CD4-positive, alpha-beta T cell treated with Interferon alpha-2 for 1 hour (primary cell): ENCODE measurements at regions not wholly inside any gene's neighbourhood (a gene's known extent, or its start where the extent isn't known, plus 50 kb on each side); places are given as distances from the start of the nearest gene placed in this dataset.
A peak's percentile ranks its signal among the peaks of the same experiment; 100 is the strongest.
"Not testable (repeated sequence)": the region's sequence is repeated elsewhere in the genome, so short reads cannot be mapped to it uniquely, and the experiment has no call there.

Experiments
- DNase-seq, 2 donors: peaks; one replicate each; pipeline ENCODE4 v3.0.0-alpha.2; 2020 to 2022

DNA sequence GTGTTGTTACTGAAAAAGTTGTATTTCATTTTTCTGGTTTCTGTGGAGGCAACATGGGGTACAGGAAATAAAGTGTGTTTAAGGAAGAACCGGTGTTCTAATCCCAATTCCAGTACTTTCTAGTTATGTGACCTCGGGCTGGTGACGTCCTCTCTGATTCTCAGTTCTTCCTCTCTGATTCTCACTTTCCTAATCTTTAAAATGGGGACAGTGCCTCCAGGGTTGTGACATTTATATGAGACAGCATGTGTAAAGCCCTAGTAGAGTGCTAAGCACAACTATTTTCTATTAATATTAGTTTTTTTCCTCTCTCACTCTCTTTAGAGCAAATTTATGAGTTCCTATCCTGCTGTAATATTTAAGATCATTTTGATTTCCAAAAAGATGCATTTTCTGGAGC, 50.9 kb upstream of the PTPDC1 start:
- no peak for DNase-seq

DNA sequence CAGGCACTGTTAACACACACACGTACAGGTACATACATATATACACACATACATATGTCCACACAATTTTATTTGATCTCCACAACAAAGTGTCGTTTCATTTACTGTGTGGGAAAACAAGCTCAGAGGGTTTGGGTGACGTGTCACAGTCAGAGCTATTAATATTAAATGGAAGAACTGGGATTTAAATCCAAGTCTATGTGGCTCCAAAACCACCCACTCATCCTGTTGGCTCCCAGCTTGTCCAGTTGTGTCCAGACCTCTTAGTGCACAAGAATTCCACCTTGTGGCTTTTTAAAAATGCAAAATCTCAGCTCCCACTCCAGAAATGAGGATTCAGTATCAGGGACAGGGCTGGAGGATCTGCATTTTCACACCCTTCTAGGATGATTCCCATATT, 52.3 kb upstream of the PTPDC1 start:
- no peak for DNase-seq

DNA sequence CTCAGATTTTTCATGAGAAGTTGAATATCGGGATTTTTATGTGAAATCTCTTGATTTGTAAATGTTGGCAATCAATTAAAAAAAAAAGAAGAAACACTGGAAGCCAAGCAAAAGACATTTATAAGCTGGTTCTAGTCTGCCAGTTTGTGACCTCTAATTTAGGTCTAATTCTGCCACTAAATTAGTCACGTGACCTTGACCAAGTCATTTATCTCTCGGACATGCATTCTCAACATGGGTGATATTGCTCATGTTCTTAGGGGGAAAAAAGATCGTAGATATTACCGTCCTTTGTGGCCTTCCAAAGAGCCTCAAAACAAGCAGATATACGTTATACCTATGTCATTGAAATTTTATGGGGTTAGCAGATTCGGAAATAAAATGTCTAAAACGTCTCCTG, 52.9 kb upstream of the PTPDC1 start:
- no peak for DNase-seq

GRCh38 chr9:94030318-94031179, 53.7 kb upstream of the PTPDC1 start:
- peak; percentile 76 to 83 for DNase-seq

DNA sequence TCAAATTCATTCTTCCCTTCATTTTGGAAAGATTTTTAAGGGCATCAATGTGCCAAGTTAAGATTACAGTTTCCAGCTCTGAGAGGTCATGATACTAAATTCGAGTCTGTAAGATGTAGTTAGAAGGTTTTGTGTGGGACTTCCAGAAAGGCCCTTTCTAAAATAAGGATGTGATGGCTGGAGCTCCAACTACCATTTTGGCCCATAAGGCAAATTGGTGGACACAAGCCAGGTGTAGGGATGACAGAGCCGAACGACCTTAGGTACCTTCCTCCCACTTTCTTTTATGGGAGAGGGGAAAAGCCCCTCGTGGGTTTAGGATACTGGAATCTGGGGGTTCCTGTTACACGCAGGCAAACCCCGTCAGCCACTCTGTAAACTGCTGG, 54.3 kb upstream of the PTPDC1 start:
- DNase-seq = no peak

- DNase-seq = no peak
These were observed 57.4 kb upstream of the PTPDC1 start for GRCh38 chr9:94026816-94027215.

GRCh38 chr9:94022476-94022875, 61.8 kb upstream of the PTPDC1 start:
- not testable (repeated sequence) for DNase-seq

- not testable (repeated sequence) for DNase-seq
These were observed 63.4 kb upstream of the PTPDC1 start for GRCh38 chr9:94020836-94021235.

GRCh38 chr9:94018628-94019027, 63.5 kb upstream of the BARX1 start:
- no peak for DNase-seq

- no peak for DNase-seq
These were observed 62.9 kb upstream of the BARX1 start for GRCh38 chr9:94017939-94018531.

- DNase-seq = no peak
These were observed 61.6 kb upstream of the BARX1 start for GRCh38 chr9:94016744-94017143.

GRCh38 chr9:94014920-94015319, 59.8 kb upstream of the BARX1 start:
- DNase-seq = no peak

- DNase-seq = peak in 1 of 2 donors; percentile 27
These were observed 59.0 kb upstream of the BARX1 start for GRCh38 chr9:94014066-94014654.

DNA sequence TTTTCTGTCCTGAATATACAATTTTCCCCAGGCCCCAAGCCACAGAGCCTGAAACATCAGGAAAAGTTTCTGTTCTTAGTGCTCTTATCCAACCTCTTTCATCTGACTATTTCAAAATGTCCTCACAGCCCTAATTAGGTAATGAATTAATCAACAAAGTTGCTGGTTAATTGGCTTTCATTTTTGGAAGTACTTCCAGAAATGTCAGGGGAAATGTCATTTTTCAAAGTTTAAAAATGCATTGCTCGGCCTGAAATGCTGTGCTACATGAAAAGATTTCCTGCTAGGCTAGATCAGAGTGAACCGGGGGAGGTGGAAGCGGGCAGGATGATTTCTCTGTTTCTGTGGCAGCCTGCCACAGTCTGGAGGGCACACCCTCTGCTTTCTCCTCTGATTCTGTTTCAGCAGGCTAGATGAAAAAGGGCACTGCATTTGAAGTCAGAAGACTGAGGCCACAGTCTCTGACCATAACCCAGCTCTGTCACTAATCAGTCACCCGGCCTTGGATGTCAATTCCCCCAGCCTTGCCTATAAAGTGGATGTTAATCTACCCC, 55.9 kb upstream of the BARX1 start:
- DNase-seq = no peak

GRCh38 chr9:94005272-94005901, 50.2 kb upstream of the BARX1 start:
- DNase-seq = no peak
